ENCODE measurements at regions not wholly inside any gene's neighbourhood (a gene's known extent, or its start where the extent isn't known, plus 50 kb on each side); places are given as distances from the start of the nearest gene placed in this dataset.
"Not testable (repeated sequence)": the region's sequence is repeated elsewhere in the genome, so short reads cannot be mapped to it uniquely, and the experiment has no call there.

- TF ChIP-seq ESRRG (CRISPR knock-in tag; IDR thresholded peaks at IDR 0.05): no peak
- TF ChIP-seq ZNF8 (CRISPR knock-in tag; IDR thresholded peaks at IDR 0.05): no peak
- no peak for TF ChIP-seq ZNF70 (CRISPR knock-in tag; IDR thresholded peaks at IDR 0.05)
- TF ChIP-seq, protein P1, sequence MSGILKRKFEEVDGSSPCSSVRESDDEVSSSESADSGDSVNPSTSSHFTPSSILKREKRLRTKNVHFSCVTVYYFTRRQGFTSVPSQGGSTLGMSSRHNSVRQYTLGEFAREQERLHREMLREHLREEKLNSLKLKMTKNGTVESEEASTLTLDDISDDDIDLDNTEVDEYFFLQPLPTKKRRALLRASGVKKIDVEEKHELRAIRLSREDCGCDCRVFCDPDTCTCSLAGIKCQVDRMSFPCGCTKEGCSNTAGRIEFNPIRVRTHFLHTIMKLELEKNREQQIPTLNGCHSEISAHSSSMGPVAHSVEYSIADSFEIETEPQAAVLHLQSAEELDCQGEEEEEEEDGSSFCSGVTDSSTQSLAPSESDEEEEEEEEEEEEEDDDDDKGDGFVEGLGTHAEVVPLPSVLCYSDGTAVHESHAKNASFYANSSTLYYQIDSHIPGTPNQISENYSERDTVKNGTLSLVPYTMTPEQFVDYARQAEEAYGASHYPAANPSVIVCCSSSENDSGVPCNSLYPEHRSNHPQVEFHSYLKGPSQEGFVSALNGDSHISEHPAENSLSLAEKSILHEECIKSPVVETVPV (CRISPR knock-in tag; IDR thresholded peaks at IDR 0.05): no peak
- TF ChIP-seq, protein P2, sequence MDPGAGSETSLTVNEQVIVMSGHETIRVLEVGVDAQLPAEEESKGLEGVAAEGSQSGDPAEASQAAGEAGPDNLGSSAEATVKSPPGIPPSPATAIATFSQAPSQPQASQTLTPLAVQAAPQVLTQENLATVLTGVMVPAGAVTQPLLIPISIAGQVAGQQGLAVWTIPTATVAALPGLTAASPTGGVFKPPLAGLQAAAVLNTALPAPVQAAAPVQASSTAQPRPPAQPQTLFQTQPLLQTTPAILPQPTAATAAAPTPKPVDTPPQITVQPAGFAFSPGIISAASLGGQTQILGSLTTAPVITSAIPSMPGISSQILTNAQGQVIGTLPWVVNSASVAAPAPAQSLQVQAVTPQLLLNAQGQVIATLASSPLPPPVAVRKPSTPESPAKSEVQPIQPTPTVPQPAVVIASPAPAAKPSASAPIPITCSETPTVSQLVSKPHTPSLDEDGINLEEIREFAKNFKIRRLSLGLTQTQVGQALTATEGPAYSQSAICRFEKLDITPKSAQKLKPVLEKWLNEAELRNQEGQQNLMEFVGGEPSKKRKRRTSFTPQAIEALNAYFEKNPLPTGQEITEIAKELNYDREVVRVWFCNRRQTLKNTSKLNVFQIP (CRISPR knock-in tag; IDR thresholded peaks at IDR 0.05; ENCODE audit: borderline replicate concordance, low read depth): no peak
- TF ChIP-seq TOX (CRISPR knock-in tag; IDR thresholded peaks at IDR 0.05; ENCODE audit: borderline replicate concordance): no peak
- no peak for TF ChIP-seq BACH2 (CRISPR knock-in tag; IDR thresholded peaks at IDR 0.05; ENCODE audit: borderline replicate concordance)
- TF ChIP-seq, protein P3, sequence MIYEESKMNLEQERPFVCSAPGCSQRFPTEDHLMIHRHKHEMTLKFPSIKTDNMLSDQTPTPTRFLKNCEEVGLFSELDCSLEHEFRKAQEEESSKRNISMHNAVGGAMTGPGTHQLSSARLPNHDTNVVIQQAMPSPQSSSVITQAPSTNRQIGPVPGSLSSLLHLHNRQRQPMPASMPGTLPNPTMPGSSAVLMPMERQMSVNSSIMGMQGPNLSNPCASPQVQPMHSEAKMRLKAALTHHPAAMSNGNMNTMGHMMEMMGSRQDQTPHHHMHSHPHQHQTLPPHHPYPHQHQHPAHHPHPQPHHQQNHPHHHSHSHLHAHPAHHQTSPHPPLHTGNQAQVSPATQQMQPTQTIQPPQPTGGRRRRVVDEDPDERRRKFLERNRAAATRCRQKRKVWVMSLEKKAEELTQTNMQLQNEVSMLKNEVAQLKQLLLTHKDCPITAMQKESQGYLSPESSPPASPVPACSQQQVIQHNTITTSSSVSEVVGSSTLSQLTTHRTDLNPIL (CRISPR knock-in tag; IDR thresholded peaks at IDR 0.05; ENCODE audit: low read depth): no peak
- no peak for TF ChIP-seq ISL1 (CRISPR knock-in tag; IDR thresholded peaks at IDR 0.05)
- TF ChIP-seq PPARA (CRISPR knock-in tag; IDR thresholded peaks at IDR 0.05; ENCODE audit: borderline replicate concordance): no peak
- TF ChIP-seq, protein P4, sequence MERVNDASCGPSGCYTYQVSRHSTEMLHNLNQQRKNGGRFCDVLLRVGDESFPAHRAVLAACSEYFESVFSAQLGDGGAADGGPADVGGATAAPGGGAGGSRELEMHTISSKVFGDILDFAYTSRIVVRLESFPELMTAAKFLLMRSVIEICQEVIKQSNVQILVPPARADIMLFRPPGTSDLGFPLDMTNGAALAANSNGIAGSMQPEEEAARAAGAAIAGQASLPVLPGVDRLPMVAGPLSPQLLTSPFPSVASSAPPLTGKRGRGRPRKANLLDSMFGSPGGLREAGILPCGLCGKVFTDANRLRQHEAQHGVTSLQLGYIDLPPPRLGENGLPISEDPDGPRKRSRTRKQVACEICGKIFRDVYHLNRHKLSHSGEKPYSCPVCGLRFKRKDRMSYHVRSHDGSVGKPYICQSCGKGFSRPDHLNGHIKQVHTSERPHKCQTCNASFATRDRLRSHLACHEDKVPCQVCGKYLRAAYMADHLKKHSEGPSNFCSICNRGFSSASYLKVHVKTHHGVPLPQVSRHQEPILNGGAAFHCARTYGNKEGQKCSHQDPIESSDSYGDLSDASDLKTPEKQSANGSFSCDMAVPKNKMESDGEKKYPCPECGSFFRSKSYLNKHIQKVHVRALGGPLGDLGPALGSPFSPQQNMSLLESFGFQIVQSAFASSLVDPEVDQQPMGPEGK (CRISPR knock-in tag; IDR thresholded peaks at IDR 0.05; ENCODE audit: borderline replicate concordance): no peak
- TF ChIP-seq ZFP3 (CRISPR knock-in tag; IDR thresholded peaks at IDR 0.05): no peak
- no peak for TF ChIP-seq SNAI2 (CRISPR knock-in tag; IDR thresholded peaks at IDR 0.05)
- TF ChIP-seq ZC3H10 (CRISPR knock-in tag; IDR thresholded peaks at IDR 0.05): no peak
- ATAC-seq: no peak
Measured at GRCh38 chr4:66791686-66792085, 753.6 kb downstream of the CENPC start.

GRCh38 chr4:66785479-66785878 lies 759.8 kb downstream of the CENPC start:
- no peak for ATAC-seq

DNA sequence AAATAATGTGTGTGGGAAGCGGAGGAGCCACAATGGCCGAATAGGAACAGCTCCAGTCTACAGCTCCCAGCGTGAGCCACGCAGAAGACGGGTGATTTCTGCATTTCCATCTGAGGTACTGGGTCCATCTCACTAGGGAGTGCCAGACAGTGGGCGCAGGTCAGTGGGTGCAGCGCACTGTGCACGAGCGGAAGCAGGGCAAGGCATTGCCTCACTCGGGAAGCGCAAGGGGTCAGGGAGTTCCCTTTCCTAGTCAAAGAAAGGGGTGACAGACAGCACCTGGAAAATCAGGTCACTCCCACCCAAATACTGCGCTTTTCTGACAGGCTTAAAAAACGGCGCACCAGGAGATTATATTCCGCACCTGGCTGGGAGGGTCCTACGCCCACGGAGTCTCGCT lies 762.6 kb downstream of the CENPC start:
- ATAC-seq: not testable (repeated sequence)

More at GRCh38 chr4:66785479-66785878, 759.8 kb downstream of the CENPC start:
- TF ChIP-seq ZNF70 (CRISPR knock-in tag; IDR thresholded peaks at IDR 0.05): no peak
- no peak for TF ChIP-seq TCF4 (CRISPR knock-in tag; IDR thresholded peaks at IDR 0.05; ENCODE audit: borderline replicate concordance)
- no peak for TF ChIP-seq ZFP30 (CRISPR knock-in tag; IDR thresholded peaks at IDR 0.05)
- no peak for TF ChIP-seq RARB (CRISPR knock-in tag; IDR thresholded peaks at IDR 0.05)
- TF ChIP-seq, protein P2 (CRISPR knock-in tag; IDR thresholded peaks at IDR 0.05; ENCODE audit: borderline replicate concordance, low read depth): no peak

- no peak for TF ChIP-seq SNAI2 (CRISPR knock-in tag; IDR thresholded peaks at IDR 0.05)
- no peak for TF ChIP-seq OSR1 (CRISPR knock-in tag; IDR thresholded peaks at IDR 0.05)
- no peak for TF ChIP-seq GLIS3 (CRISPR knock-in tag; IDR thresholded peaks at IDR 0.05)
- TF ChIP-seq TSHZ2 (CRISPR knock-in tag; IDR thresholded peaks at IDR 0.05): no peak
- no peak for TF ChIP-seq ZFP30 (CRISPR knock-in tag; IDR thresholded peaks at IDR 0.05)
- no peak for TF ChIP-seq ZNF565 (CRISPR knock-in tag; conservative IDR thresholded peaks at IDR 0.05; ENCODE audit: low read depth)
- TF ChIP-seq RARB (CRISPR knock-in tag; IDR thresholded peaks at IDR 0.05): no peak
- no peak for TF ChIP-seq ZC3H10 (CRISPR knock-in tag; IDR thresholded peaks at IDR 0.05)
- no peak for TF ChIP-seq ZNF70 (CRISPR knock-in tag; IDR thresholded peaks at IDR 0.05)
- TF ChIP-seq ESRRG (CRISPR knock-in tag; IDR thresholded peaks at IDR 0.05): no peak
- TF ChIP-seq, protein P4 (CRISPR knock-in tag; IDR thresholded peaks at IDR 0.05; ENCODE audit: borderline replicate concordance): no peak
- TF ChIP-seq, protein P3 (CRISPR knock-in tag; IDR thresholded peaks at IDR 0.05; ENCODE audit: low read depth): no peak
- TF ChIP-seq ZFP3 (CRISPR knock-in tag; IDR thresholded peaks at IDR 0.05): no peak
- no peak for ATAC-seq
Measured at GRCh38 chr4:66777097-66777496, 768.2 kb downstream of the CENPC start.
